ENCODE measurements at regions not wholly inside any gene's neighbourhood (a gene's known extent, or its start where the extent isn't known, plus 50 kb on each side); places are given as distances from the start of the nearest gene placed in this dataset.

- TF ChIP-seq EZH2 (IDR thresholded peaks at IDR 0.05) (no peak), POLR2A (IDR thresholded peaks at IDR 0.05; ENCODE audit: borderline replicate concordance, extremely low read depth, insufficient read depth, insufficient read length) (no peak)
Measured at GRCh38 chrX:42696536-42697124, 81.3 kb downstream of the PPP1R2C start.
